Body of pancreas (tissue), 4 donors: ENCODE measurements at regions not wholly inside any gene's neighbourhood (a gene's known extent, or its start where the extent isn't known, plus 50 kb on each side); places are given as distances from the start of the nearest gene placed in this dataset.

Experiments
- ATAC-seq: fragments of 150-250 bp; one replicate; pipeline ENCODE4 v1.9.1; 2016
- DNase-seq, 4 donors: peaks; one replicate each; pipeline ENCODE4 v3.0.0-alpha.2; 2019
- H3K27ac ChIP-seq, 4 donors: fragments of 200-600 bp; sonication (generic); 1 replicate in 3 of 4; 2 replicates in 1 of 4; pipeline versions ENCODE4 v1.5.1 to v1.6.1; 2016 to 2019; ENCODE audit warnings: mild to moderate bottlenecking in 1 of 4, mixed read lengths in 1 of 4, moderate library complexity in 1 of 4
- H3K27me3 ChIP-seq, 2 donors: fragments of 200-600 bp; sonication (generic); one replicate each; pipeline ENCODE4 v1.6.0; 2016; ENCODE audit warnings: mild to moderate bottlenecking in 1 of 2
- H3K36me3 ChIP-seq, 2 donors: fragments of 200-600 bp; sonication (generic); replicated peaks in 1 of 2; 2 replicates each; pipeline ENCODE4 v1.5.1; 2016; ENCODE audit warnings: low read depth in 2 of 2; ENCODE audit not compliant: insufficient read depth in 1 of 2
- H3K4me1 ChIP-seq: fragments of 200-600 bp; sonication (generic); one replicate; pipeline ENCODE4 v1.6.0; 2016
- H3K4me3 ChIP-seq, 2 donors: fragments of 200-600 bp; sonication (generic); 1 replicate in 1 of 2; 2 replicates in 1 of 2; pipeline ENCODE4 v1.5.1; 2016 to 2019
- H3K9me3 ChIP-seq, 3 donors: fragments of 200-600 bp; sonication (generic); 1 replicate in 2 of 3; 2 replicates in 1 of 3; pipeline ENCODE4 v1.5.1; 2016
- CTCF ChIP-seq, 7 experiments: fragments of 450-650 bp in 4 of 7; fragments of 200-600 bp in 3 of 7; sonication (generic) in 3 of 7; IDR thresholded peaks; one replicate each; pipeline ENCODE4 v1.5.1; 2016 to 2019; ENCODE audit warnings: antibody characterized with exemption in 7 of 7
- POLR2A ChIP-seq, 3 donors: fragments of 450-650 bp; IDR thresholded peaks; one replicate each; pipeline ENCODE4 v1.6.1; 2016; ENCODE audit warnings: antibody characterized with exemption in 3 of 3, mild to moderate bottlenecking in 2 of 3
- WGBS, 2 donors: methylation state at CpG; one replicate each; pipeline ENCODE4 v1.1.5; 2017; 5-methylcytosine and 5-hydroxymethylcytosine counted together
- intact Hi-C: fragments of 100-400 bp; cut with DNase I; formaldehyde crosslinking; loops from one replicate; pipeline ENCODE4 v1.15.1; 2023

- no peak overlapping the region for H3K4me3 ChIP-seq
- 66 to 68% methylated on average over 5 of the region's 5 CpGs for WGBS, 2 donors
- ATAC-seq: no peak
Measured at GRCh38 chr17:72386619-72387237, 265.9 kb downstream of the SOX9 start.

DNA sequence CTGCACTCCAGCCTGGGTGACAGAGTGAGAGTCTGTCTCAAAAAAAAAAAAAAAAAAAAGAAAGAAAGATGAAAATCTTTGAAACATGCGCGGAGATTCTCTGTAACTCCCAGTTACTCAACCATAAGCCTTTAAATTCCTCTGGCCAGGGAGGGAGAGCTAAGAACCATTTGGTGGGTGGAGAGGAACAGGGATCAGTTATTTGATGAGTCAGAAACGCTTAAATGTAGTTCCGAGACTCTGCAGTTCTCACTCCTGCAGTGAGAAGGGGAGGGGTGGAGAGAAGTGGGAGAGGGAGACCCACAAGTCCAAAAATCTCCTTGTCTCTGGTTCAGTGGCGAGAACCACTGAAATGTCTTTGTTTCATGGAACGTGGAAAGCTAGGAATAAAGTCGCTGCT lies 266.7 kb downstream of the SOX9 start:
- no peak overlapping the region for H3K27ac ChIP-seq
- H3K9me3 ChIP-seq: no peaks in the 10 kb centered on the region
- DNase-seq (no peak), ATAC-seq (no peak)
- 75% methylated on average over 7 of the region's 7 CpGs for WGBS, 2 donors
- H3K27me3 ChIP-seq: no peaks in the 10 kb centered on the region
- TF ChIP-seq CTCF (IDR thresholded peaks at IDR 0.05) (no peak), POLR2A (IDR thresholded peaks at IDR 0.05) (no peak)
- no peaks in the 10 kb centered on the region for H3K36me3 ChIP-seq
- no peak overlapping the region for H3K4me3 ChIP-seq
- no peaks in the 10 kb centered on the region for H3K4me1 ChIP-seq
- intact Hi-C loops: no loop called here

More at GRCh38 chr17:72386619-72387237, 265.9 kb downstream of the SOX9 start:
- DNase-seq: no peak
- H3K27me3 ChIP-seq: no peaks in the 10 kb centered on the region
- intact Hi-C loops: no loop called here
- TF ChIP-seq CTCF (IDR thresholded peaks at IDR 0.05) (no peak), POLR2A (IDR thresholded peaks at IDR 0.05) (no peak)
- H3K9me3 ChIP-seq: no peaks in the 10 kb centered on the region
- H3K27ac ChIP-seq: no peak overlapping the region
- no peaks in the 10 kb centered on the region for H3K36me3 ChIP-seq
- no peaks in the 10 kb centered on the region for H3K4me1 ChIP-seq

DNA sequence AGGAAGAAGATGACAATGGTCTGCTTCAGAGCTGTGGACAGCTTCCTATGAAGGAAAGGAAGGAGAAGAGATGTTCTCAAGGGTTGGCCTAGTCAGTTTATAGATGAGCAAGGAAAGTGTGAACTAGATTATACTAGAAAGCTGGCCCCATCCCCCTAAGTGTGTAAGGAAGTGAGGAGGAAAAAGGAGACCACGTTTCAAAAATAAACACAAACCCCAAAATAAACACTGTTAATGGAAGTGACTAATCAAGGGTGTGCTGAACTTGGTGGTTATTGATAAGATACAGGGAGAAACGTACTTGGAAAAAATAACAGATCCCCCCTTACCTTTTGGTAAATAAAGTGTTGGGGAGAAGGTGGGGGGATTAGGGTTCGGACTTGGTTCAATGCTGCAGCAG lies 267.1 kb downstream of the SOX9 start:
- DNase-seq (no peak), ATAC-seq (no peak)
- Histone ChIP-seq H3K36me3 (no peaks in the 10 kb centered on the region), H3K4me3 (no peak overlapping the region), H3K4me1 (no peaks in the 10 kb centered on the region), H3K9me3 (no peaks in the 10 kb centered on the region), H3K27me3 (no peaks in the 10 kb centered on the region), H3K27ac (no peak overlapping the region)
- TF ChIP-seq CTCF (IDR thresholded peaks at IDR 0.05) (no peak), POLR2A (IDR thresholded peaks at IDR 0.05) (no peak)
- intact Hi-C loops: no loop called here
- 35 to 39% methylated on average over 3 of the region's 3 CpGs for WGBS, 2 donors

DNA sequence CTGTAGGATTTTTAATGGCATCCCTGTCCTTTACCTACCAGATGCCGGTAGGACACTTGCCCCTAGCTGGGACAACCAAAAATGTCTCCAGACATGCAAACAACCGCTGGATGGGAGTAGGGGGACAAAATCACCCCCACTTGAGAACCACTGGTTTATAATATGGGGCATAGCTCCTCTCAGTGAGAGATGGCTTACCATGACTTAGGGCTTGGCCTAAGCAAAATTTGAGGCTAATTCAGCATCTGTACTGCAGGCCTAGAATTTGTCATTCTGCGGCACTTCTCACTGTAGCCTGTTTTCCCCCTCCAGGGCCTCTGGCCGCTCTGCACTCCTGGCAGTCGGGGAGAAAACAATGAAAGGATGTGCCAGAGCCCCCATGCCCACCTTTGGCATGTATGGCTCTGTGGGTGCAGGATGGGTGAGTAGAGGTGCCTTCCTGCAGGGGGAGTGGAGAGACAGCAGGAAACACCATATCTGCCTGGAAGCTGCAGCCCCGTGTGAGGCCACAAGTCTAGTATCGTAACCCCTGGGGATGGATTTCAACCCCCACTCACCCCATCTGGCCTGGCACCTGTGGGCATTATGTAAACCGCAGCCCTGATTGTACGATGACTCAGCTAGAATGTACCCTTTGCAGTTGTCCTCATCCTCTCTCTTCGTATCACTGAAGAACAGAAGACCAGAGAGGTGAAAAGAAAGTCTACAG lies 268.1 kb downstream of the SOX9 start:
- ATAC-seq (no peak), DNase-seq (no peak)
- Histone ChIP-seq H3K27me3 (no peaks in the 10 kb centered on the region), H3K4me3 (no peak overlapping the region), H3K4me1 (no peaks in the 10 kb centered on the region), H3K27ac (no peak overlapping the region), H3K9me3 (no peaks in the 10 kb centered on the region), H3K36me3 (no peaks in the 10 kb centered on the region)
- WGBS, 2 donors: 78% methylated on average over 9 to 10 of the region's 10 CpGs
- TF ChIP-seq CTCF (IDR thresholded peaks at IDR 0.05) (no peak), POLR2A (IDR thresholded peaks at IDR 0.05) (no peak)
- intact Hi-C loops: no loop called here
